ENCODE measurements at regions not wholly inside any gene's neighbourhood (a gene's known extent, or its start where the extent isn't known, plus 50 kb on each side); places are given as distances from the start of the nearest gene placed in this dataset.

DNA sequence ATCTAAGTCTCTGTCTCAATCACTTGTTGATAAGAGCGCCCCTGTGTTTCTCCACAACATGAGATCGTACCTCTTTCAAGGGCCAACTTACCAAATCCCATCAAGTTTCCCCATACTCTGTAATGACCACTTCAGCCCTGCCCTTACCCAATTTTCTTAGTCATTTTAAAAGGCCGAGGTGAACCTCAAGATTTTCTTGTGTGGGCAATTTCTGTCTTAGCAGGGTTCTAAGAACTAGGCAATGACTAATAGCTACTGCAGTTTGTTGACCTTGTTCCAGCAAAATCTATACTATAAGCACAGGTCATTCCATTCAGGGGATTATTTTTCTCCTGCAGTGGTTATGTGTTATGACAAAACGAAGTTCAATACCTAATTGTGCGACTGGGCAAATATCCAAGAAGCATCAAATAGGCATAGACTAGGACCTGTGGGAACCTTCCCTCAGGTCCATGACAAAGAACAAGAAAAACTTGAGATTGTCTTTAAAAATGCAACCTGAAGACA lies 359.8 kb downstream of the PCNX1 start:
- 0 out of 2 replicates have a peak, but pooled peaks cover 3% of the 10 kb centered on the region for H3K9me2 ChIP-seq (replicated peaks; ENCODE audit: low read length)
- H3K27ac ChIP-seq (ENCODE audit: low read length), result no peak overlapping the region
- ATAC-seq (peak; percentile 61), DNase-seq (peak; percentile 27)
- no peaks in the 10 kb centered on the region for H3K9me3 ChIP-seq (ENCODE audit: low read length)
- peaks cover 8% of the 10 kb centered on the region; the same call in 1 of the 2 replicates for H3K4me1 ChIP-seq (ENCODE audit: insufficient read depth, low read length)
- no peaks in the 10 kb centered on the region for H3K27me3 ChIP-seq (ENCODE audit: low read length)
- BruUV-seq (replicated peaks), result no TSS peak
- intact Hi-C loops (cut with micrococcal nuclease), result no loop called here
- ChIA-PET POLR2A (ENCODE audit: unreplicated experiment) (no interaction called here), CTCF (interaction anchor here (0.6 kb wide), 1 partner anchor 238 kb away, joined by 3 read pairs; no protein-coding TSS in a partner anchor)
- no peak overlapping the region for H3K9ac ChIP-seq (ENCODE audit: low read length)
- H3K79me2 ChIP-seq (ENCODE audit: low read length), result no peaks in the 10 kb centered on the region
- peak overlapping the region; percentile 20; the same call in 1 of the 2 replicates for H3K4me2 ChIP-seq (ENCODE audit: low read length)
- H4K20me1 ChIP-seq (ENCODE audit: low read length), result no peaks in the 10 kb centered on the region
- no peak overlapping the region for H3K4me3 ChIP-seq (ENCODE audit: low read length)
- H2AFZ ChIP-seq (ENCODE audit: low read length), result no peak overlapping the region
- no peaks in the 10 kb centered on the region for H3K36me3 ChIP-seq (ENCODE audit: low read depth, low read length)
- TF ChIP-seq EZH2phosphoT487 (IDR thresholded peaks at IDR 0.05; ENCODE audit: borderline replicate concordance, low read length) (no peak), EZH2 (IDR thresholded peaks at IDR 0.05; ENCODE audit: low read length, unreplicated experiment) (no peak)
- TF ChIP-seq, protein P1, sequence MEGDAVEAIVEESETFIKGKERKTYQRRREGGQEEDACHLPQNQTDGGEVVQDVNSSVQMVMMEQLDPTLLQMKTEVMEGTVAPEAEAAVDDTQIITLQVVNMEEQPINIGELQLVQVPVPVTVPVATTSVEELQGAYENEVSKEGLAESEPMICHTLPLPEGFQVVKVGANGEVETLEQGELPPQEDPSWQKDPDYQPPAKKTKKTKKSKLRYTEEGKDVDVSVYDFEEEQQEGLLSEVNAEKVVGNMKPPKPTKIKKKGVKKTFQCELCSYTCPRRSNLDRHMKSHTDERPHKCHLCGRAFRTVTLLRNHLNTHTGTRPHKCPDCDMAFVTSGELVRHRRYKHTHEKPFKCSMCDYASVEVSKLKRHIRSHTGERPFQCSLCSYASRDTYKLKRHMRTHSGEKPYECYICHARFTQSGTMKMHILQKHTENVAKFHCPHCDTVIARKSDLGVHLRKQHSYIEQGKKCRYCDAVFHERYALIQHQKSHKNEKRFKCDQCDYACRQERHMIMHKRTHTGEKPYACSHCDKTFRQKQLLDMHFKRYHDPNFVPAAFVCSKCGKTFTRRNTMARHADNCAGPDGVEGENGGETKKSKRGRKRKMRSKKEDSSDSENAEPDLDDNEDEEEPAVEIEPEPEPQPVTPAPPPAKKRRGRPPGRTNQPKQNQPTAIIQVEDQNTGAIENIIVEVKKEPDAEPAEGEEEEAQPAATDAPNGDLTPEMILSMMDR (conservative IDR thresholded peaks at IDR 0.05; ENCODE audit: low read depth, low read length), result no peak
- no peaks in the 10 kb centered on the region for H3F3A ChIP-seq (ENCODE audit: low read length, unreplicated experiment)

DNA sequence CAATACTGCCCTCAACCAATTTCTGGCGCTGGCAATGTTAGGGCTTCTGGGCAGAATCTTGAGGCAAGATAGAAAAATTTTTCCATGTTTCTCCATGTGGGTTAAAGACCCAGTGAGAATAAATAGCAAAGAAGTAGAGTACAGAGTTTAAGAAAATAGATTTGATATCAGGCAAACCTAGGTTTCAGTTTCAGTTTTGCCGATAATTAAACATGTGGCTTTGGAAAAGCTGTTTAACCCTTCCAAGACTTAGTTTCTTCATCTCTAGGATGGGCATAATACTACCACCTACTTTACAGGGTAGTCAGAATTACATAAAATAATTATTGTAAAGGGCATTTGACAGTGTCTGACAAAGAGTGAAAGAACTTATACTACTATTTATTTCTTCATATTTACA lies 360.4 kb downstream of the PCNX1 start:
- Histone ChIP-seq H3K36me3 (ENCODE audit: low read depth, low read length) (no peaks in the 10 kb centered on the region), H3K4me3 (ENCODE audit: low read length) (no peak overlapping the region), H4K20me1 (ENCODE audit: low read length) (no peaks in the 10 kb centered on the region), H3K9ac (ENCODE audit: low read length) (no peak overlapping the region), H3K9me3 (ENCODE audit: low read length) (no peaks in the 10 kb centered on the region), H3F3A (ENCODE audit: low read length, unreplicated experiment) (no peaks in the 10 kb centered on the region), H3K27me3 (ENCODE audit: low read length) (no peaks in the 10 kb centered on the region), H2AFZ (ENCODE audit: low read length) (no peak overlapping the region), H3K4me1 (ENCODE audit: insufficient read depth, low read length) (peaks cover 8% of the 10 kb centered on the region; the same call in 1 of the 2 replicates), H3K4me2 (ENCODE audit: low read length) (peak overlapping the region; percentile 20), H3K79me2 (ENCODE audit: low read length) (no peaks in the 10 kb centered on the region), H3K27ac (ENCODE audit: low read length) (no peak overlapping the region), H3K9me2 (replicated peaks; ENCODE audit: low read length) (0 out of 2 replicates have a peak, but pooled peaks cover 3% of the 10 kb centered on the region)
- ATAC-seq, result no peak
- TF ChIP-seq EZH2phosphoT487 (IDR thresholded peaks at IDR 0.05; ENCODE audit: borderline replicate concordance, low read length) (no peak), EZH2 (IDR thresholded peaks at IDR 0.05; ENCODE audit: low read length, unreplicated experiment) (no peak)
- TF ChIP-seq, protein P1 (conservative IDR thresholded peaks at IDR 0.05; ENCODE audit: low read depth, low read length), result no peak
- POLR2A ChIA-PET (ENCODE audit: unreplicated experiment), result no interaction called here
- CTCF ChIA-PET, result interaction anchor here (0.6 kb wide), 1 partner anchor 239 kb away, joined by 3 read pairs; no protein-coding TSS in a partner anchor
- no peak for DNase-seq
- no TSS peak for BruUV-seq (replicated peaks)
- intact Hi-C loops (cut with micrococcal nuclease), result no loop called here

DNA sequence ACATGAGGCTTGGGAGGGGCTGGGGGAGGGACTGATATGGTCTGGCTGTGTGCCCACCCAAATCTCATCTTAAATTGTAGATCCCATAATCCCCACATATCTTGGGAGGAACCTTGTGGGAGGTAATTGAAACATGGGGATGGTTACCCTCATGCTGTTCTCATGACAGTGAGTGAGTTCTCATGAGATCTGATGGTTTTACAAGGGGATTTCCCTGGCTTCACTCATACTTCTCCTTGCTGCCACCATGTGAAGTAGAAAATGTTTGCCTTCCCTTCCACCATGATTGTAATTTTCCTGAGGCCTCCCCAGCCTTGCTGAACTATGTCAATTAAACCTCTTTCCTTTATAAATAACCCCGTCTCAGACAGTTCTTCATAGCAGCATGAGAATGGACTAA lies 362.9 kb downstream of the PCNX1 start:
- Histone ChIP-seq H2AFZ (ENCODE audit: low read length) (no peak overlapping the region), H3F3A (ENCODE audit: low read length, unreplicated experiment) (no peaks in the 10 kb centered on the region), H3K4me1 (ENCODE audit: insufficient read depth, low read length) (0 out of 2 replicates have a peak, but pooled peaks cover 4% of the 10 kb centered on the region), H3K9ac (ENCODE audit: low read length) (no peak overlapping the region), H3K9me2 (replicated peaks; ENCODE audit: low read length) (no peaks in the 10 kb centered on the region), H3K9me3 (ENCODE audit: low read length) (no peaks in the 10 kb centered on the region), H3K27ac (ENCODE audit: low read length) (no peak overlapping the region), H3K4me3 (ENCODE audit: low read length) (no peak overlapping the region), H3K27me3 (ENCODE audit: low read length) (no peaks in the 10 kb centered on the region), H4K20me1 (ENCODE audit: low read length) (no peaks in the 10 kb centered on the region), H3K79me2 (ENCODE audit: low read length) (no peaks in the 10 kb centered on the region), H3K4me2 (ENCODE audit: low read length) (no peak overlapping the region), H3K36me3 (ENCODE audit: low read depth, low read length) (no peaks in the 10 kb centered on the region)
- DNase-seq, result no peak
- CTCF ChIA-PET, result no interaction called here
- ATAC-seq, result no peak
- TF ChIP-seq EZH2phosphoT487 (IDR thresholded peaks at IDR 0.05; ENCODE audit: borderline replicate concordance, low read length) (no peak), EZH2 (IDR thresholded peaks at IDR 0.05; ENCODE audit: low read length, unreplicated experiment) (no peak)
- TF ChIP-seq, protein P1 (conservative IDR thresholded peaks at IDR 0.05; ENCODE audit: low read depth, low read length), result no peak
- no TSS peak for BruUV-seq (replicated peaks)
- intact Hi-C loops (cut with micrococcal nuclease), result no loop called here
- POLR2A ChIA-PET (ENCODE audit: unreplicated experiment), result interaction anchor here (0.6 kb wide), 1 partner anchor 56 kb away, joined by 4 read pairs; no protein-coding TSS in a partner anchor
